Fibroblast of skin of scalp (primary cell): ENCODE measurements at regions not wholly inside any gene's neighbourhood (a gene's known extent, or its start where the extent isn't known, plus 50 kb on each side); places are given as distances from the start of the nearest gene placed in this dataset.
A peak's percentile ranks its signal among the peaks of the same experiment; 100 is the strongest.
"Not testable (repeated sequence)": the region's sequence is repeated elsewhere in the genome, so short reads cannot be mapped to it uniquely, and the experiment has no call there.

ENCODE experiments used
- DNase-seq: peaks from one replicate; pipeline ENCODE4 v3.0.0-alpha.2; 2013

DNA sequence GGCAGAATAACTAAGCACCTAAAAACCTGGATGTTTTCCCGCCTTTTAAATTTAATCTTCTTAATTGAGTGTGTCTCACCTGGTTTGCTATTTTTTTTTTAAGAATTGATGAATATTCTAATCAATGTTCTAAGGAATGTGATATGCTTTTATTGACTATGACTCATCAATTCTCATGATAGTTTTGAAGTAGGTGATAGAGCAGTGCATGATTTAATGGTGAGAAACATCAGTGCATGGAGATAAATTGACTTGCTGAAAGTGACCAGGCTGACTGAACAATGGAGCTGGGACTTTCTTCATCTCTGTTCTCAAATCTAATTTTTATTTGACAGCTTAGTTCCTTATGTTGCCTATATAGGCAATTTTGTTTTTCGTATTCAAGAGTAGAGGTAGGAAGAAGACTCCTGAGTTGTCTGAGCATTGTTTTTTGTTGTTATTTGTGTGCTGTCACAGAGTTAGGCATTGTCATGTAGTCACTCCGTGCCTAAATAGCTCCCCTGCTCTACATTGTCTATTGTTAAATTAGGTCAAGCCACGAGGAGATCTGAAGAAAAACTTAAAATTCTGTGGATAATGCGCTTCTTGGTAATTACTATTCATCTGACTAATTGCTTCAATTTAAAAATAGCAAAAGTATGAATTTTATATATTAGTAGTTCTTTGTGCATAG, 59.0 kb upstream of the NUTM2F start:
- not testable (repeated sequence) for DNase-seq

DNA sequence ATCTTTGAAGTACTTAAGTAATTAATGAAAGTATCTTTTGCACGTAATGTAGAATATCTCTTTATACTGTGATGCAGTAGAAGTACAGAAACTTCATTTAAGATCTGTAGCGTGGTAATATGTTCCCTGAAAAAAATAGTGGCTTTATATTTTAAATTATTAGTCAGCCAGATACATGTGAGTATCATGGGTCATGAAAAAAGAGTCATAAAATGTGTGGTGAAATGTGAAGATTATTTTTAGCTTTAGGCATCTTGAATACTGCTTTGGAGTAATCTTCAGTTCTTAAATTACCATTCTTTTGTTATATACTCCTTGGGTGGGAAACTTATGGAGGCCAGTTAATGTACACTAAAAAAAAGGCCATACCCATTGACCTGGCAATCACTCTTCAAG, 59.6 kb upstream of the NUTM2F start:
- not testable (repeated sequence) for DNase-seq

DNA sequence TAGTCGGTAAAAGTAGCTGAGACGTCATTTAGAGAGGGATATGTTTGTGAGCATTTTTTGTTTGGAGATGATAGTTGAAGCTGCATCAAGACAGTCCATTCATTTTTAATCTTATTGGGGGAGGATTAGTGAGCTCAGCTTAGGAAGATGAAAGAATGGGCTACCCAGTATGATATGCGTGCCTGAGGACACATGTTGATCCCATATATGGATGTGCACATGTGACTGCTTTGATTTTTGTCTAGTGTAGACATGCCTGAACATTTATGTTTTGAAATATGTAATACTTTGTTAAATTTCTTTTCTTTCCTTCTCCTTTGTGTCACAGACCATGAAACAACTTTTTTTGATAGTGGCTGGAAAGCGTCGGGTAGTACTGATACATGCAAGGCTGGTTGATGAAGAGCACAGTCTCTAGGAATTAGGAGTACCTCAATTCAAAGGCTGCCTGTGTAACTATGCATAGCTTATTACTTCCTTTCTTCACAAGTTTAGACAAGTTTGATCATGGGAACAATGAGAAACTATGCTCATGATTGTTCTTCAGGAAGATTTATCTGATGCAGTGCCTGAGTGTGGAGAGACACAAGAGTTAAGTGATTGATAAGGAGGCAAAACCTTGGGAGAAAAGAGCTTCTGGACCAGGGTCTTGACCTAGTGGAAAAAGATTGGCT, 62.1 kb upstream of the NUTM2F start:
- DNase-seq: not testable (repeated sequence)

DNA sequence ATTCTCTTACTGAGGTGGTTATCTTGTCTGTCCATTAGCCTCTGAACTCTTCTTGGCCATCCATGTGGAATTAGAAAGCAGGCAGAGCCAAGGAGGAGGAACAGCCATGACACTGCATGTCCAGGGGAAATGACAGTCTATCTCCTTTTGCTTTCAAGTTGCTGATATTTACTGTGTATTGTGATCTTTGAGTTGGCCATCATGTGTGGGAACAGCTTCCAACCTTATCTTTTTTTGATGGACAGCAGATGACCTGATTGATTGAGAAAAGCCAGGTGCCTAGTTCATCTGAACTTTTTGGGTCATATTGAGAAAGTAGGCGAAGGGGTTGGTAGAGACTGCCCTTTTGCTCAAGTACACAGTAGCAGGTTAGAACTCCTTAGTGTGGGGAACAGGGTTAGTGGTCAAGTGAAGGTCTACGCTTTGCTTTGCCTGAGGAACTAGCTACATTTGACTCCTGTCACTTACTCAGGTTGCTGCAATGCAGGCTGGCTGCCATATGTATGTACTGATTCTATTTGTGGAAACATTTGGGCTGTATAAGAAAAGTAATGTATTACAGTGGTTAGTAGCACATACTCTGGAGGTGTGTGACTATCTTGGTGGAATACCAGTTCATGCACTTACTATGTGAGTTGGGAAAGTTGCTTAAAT, 64.7 kb upstream of the NUTM2F start:
- DNase-seq: not testable (repeated sequence)

DNA sequence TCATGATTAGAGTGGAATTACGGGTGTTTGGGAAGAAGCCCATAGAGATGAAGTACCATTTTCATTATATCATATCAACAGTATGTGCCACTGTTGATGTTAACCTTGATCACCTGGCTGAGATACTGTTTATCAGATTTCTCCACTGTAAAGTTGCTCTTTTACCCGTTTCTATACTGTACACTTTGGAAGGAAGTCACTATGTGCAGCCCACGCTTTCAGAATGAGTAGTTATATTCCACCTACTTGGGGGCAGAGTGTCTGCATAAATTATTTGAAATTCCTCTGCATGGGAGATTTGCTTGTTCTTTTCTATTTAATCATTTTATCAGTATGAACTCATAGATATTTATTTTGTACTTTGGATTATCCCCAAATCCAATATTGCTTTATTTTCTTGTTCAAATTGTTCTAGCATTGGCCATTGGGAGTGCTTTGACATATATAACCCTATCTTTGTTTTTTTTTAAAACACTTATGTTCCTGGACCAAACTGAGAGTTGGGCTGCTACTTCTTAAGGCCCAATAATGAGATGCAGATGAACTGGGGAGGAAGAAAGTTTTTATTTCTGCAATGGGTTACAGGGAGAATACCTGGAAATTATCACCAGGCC, 69.4 kb upstream of the NUTM2F start:
- DNase-seq: not testable (repeated sequence)

DNA sequence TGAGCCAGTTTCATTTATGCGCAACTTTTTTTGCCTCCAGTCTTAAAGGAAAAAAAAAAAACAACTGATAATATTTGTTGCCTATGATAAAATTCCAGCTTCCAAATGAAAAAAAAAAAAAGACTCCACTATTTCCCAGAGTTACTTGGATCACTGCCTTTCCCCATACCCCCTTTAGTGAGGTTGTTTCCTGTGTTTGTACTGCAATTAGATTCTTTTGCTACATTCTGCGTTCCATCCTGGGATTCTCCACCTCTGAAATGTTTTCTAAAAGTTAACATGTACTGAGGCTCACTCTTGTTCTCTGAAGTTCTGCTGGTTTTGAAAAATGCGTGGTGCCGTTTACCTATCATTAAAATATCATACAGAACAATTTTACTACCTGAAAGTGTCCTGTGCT, 72.0 kb upstream of the NUTM2F start:
- not testable (repeated sequence) for DNase-seq

DNA sequence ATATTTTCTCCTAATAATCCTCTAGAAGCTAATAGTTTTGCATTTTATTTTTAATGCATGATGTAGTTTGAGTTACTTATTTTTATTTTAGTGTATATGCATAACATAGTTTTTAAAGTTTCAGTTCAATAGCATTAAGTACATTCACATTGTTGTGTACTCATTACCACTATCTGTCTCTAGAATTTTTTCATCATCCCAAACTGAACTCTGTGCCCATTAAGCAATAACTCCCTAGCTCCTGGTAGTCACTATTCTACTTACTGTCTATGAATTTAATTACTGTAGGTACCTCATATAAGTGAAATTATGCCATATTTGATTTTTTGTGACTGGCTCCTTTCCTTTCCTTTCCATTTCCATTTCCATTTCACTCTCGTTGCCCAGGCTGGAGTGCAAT, 74.4 kb upstream of the NUTM2F start:
- not testable (repeated sequence) for DNase-seq

DNA sequence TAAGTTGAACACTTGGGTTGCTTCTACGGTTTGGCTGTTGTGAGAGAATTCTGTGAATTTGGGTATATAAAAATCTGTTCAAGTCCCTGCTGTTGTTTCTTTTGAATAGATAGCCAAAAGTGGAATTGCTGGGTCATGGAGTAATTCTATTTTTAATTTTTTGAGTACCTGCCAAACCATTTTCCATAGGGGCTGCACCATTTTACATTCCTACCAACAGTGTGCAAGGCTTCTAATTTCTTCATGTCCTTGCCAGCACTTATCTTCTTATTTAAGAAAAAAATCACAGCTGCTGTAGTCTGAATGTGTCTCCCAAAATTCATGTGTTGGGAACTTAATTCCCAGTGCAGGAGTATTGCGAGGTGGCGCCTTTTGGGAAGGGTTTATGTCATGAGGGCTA, 75.1 kb upstream of the NUTM2F start:
- DNase-seq: peak; percentile 53

DNA sequence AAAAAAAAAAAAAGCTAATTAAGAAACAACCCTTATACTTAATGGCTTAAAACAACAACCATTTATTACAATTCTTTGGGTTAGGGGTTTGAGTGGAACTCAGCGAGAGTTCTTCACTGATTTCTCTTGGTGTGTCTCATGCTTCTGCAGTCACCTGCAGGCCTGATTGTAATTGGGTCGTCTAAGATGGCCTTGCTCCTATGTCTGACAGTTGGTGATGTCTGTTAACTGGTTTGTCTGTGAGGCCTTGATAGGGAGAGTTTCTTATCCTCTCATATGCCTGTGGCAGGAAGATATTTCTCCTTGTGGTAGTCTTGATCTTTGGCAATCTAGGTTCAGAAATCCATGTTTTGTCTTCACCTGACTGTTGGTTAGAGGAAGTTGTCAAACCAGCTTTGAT, 85.2 kb upstream of the NUTM2F start:
- DNase-seq: not testable (repeated sequence)

DNA sequence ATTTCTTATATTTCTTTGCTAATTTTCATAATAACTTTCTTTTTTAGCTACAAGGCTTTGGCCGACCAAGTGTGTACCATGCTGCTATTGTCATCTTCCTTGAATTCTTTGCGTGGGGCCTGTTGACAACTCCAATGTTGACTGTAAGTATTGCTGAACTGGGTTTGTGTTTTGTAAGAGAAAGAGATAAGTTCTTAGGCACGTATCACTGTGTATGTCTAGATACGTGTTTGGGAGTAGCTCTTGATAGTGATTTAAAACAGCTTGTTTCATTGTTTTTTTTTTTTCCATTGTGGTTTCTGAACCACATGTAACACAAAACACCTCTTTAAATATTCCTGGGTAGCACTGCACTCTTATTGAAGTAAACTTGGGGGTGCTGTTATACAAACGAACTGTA, 86.7 kb upstream of the NUTM2F start:
- not testable (repeated sequence) for DNase-seq

DNA sequence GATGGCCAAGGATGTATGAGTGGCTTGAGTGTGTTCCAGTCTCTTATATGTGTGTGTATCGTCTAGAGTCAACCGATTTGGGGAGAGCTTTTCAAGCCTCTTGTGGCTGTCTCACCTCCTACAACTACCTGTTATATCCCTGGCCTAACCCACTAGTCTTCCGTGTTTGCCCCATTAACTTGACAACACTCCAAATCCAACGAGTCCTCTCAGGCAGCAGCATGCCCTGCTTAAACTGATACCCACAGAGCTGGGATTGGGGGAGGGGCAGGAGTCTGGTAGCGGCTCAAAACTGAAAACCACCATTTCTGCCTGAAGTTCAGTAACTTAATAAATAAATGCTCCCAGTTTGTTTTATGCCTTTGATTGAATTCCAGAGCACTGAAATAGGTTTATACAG, 91.7 kb upstream of the NUTM2F start:
- not testable (repeated sequence) for DNase-seq

DNA sequence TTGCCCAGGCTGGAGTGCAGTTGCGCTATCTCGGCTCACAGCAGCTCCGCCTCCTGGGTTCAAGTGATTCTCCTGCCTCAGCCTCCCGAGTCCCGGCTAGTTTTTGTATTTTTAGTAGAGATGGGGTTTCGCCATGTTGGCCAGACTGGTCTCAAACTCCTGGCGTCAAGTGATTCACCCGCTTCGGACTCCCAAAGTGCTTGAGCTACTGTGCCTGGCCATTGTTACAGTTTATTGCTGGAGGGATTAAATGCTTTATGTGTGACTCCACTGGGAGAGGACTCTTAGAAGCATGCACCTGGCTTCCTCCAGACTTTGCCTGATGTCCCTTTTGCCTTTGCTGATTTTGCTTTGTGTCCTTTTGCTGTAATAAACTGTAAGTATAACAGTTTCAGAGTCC, 93.5 kb upstream of the NUTM2F start:
- not testable (repeated sequence) for DNase-seq

DNA sequence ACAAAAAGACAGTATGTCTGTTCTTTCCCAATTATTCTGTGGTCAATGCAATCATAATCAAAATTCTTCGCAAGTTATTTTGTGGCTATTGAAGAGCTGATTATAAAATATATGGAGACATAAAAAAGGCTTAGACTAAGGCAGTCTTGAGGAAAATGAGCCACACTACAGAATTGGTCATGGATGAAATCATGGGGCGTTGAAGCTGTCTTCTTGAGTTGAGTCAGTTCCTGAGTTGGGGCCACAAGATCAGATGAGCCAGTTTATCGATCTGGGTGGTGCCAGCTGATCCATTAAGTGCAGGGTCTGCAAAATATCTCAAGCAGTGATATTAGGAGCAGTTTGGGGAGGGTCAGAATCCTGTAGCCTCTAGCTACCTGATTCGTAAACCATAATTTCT, 96.9 kb upstream of the NUTM2F start:
- not testable (repeated sequence) for DNase-seq

DNA sequence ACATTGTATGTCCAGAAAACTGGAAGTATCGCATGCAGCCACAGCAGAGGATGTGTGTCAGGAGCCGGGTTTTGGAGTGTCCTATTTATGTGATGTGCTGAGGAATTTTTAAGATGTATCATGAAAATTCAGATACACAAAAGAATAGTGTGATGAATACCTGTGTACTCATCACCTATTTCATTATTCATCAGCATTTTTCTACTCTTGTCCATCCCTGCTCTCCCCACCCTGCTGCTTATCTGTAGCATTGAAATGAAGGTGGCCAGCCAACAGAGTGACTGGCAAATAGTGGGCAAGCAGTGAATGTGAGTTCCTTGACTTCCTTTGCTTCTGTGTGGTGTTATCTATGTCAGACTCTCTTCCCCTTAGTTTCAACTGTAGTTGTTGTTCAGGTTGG, 108.7 kb upstream of the NUTM2F start:
- not testable (repeated sequence) for DNase-seq

DNA sequence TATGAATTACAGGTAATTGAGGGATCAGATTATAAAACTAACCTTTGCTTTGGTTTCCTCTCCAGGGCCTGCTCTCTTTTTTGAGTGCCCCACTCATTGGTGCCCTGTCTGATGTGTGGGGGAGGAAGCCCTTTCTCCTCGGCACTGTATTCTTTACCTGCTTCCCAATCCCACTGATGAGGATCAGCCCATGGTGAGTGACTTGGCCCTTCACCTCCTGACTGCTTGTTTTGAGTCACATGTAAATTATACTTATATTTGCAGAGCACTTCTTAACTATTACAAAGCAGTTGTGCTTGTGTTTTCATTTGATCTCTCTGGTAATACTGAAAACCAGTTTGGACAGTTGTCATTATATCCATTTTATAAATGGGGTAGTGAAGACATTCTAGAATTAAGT, 109.9 kb upstream of the NUTM2F start:
- not testable (repeated sequence) for DNase-seq

DNA sequence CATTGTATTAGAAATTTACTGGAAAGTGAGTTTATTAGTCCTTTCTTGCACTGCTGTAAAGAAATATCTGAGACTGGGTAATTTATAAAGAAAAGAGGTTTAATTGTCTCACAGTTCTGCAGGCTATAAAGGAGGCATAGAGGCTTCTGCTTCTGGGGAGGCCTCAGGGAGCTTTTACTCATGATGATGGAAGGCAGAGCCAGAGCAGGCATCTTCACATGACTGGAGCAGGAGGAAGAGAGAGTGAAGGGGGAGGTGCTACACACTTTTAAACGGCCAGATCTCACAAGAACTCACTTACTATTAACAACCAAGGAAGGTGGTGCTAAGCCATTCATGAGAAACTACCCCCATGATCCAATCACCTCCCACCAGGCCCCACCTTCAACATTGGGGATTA, 112.7 kb upstream of the NUTM2F start:
- DNase-seq: not testable (repeated sequence)

DNA sequence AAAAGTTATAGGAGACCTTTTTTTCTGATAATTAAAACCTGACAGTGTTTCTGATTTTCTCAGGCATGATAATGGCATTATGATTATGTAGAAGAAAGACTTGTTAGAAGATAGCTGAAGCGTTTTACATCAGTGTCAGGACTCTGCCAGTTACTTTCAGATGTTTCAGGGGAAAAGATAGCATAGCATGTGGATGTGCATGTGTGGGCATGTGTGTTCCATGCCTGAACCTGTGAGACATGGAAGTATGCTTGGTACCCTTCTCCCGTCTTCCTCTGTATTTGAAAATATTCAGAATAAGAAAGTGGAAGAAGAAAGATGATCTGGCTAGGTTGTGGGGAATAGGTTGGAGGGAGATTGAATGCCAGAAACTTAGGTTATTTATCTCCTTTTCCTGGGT, 113.1 kb upstream of the PCAT7 start:
- no peak for DNase-seq

DNA sequence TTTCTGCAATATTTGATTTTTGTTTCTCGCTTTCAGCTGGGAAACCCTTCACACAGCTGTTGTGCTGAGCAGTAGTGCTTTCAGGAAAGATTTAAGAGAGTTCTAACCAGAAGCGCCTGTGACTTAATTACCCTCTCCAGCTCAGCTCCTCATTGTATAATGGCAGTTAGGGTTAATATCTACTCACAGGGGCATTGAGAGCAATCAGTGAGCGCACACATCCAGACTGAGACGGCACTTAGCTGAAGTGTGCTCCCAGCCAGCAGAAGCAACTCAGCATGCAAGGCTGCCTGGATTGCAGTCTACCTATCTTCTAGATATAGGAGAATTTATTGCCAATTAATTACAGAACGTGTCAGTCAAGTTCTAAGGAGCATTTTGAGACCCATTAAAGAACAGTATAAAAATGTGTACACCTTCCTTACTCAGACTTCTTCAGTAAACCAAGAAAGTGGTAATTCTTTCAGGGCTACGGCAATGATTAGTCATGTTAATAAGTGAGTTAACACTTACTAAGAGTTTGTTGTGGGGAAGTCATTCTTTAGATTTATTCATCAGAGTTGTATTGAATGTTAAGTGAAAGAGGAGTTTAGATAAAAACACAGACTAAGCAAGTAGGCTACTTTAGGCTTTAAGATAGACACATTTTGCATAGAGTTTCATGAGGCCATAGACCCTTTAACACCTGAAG, 111.7 kb upstream of the PCAT7 start:
- no peak for DNase-seq

DNA sequence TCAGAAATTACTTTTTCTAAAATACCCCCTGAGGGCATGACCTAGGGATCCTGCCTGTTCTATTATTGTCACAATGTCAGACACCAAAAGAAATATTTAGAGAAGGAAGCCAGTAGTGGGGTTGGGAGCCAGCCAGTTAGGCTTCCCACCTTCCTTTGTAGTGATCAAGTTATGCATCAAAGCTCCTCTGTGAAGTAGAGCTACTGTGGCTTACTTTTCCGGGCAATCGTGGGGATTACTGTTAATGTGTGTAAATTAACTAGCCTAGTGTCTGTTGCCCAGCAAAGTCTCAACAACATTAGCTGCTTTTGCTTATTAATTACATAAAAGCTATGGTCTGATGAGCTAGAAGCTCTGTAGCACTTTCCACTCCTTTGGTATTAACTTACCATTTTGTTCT, 109.0 kb upstream of the PCAT7 start:
- no peak for DNase-seq

DNA sequence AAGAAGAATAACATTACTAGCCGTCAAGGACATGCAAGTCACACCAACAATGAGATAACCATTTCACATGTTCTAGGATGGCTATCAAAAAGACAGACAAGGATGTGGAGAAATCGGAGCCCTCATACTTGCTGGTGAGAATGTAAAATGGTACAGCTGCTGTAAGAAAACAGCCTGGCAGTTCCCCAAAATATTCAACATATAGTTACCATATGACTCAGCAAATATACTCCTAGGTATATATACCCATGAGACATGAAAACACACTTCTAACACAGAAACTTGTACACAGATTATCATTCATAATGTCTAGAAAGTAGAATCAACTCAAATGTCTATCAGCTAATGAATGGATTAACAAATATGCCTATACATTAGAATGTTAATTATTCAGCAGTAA, 105.4 kb upstream of the PCAT7 start:
- no peak for DNase-seq

DNA sequence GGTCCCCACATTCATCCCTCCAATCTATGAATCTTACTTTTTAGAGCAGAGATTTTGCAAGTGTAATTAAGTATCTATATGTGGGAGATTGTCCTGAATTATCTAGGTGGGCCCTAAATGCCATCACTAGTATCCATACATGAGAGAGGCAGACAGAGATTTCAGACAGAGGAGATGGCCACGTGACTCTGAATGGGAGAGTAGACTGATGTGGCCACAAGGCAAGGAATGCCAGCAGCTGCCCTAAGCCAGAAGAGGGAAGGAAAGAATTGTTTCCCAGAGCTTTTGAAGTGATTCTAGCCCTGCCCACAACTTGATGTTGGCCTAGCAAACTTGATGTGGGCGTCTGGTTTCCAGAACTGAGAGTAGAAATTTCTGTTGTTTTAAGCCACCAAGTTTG, 90.1 kb upstream of the PCAT7 start:
- DNase-seq: no peak

DNA sequence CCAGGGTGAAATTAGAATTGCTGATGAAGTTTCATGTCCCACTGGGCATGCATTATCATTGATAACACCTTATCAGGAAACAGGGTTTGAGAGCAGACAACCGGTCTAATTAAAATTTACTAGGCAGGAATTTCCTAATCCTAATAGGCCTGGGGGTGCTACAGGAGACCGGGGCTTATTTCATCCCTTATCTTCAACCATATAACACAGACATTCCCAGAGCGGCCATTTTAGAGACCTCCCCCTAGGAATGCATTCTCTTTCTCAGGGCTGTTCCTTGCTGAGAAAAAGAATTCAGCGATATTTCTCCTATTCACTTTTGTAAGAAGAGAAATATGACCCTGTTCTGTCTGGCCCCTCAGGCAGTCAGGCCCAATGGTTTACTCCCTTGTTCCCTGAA, 82.8 kb upstream of the PCAT7 start:
- DNase-seq: not testable (repeated sequence)

DNA sequence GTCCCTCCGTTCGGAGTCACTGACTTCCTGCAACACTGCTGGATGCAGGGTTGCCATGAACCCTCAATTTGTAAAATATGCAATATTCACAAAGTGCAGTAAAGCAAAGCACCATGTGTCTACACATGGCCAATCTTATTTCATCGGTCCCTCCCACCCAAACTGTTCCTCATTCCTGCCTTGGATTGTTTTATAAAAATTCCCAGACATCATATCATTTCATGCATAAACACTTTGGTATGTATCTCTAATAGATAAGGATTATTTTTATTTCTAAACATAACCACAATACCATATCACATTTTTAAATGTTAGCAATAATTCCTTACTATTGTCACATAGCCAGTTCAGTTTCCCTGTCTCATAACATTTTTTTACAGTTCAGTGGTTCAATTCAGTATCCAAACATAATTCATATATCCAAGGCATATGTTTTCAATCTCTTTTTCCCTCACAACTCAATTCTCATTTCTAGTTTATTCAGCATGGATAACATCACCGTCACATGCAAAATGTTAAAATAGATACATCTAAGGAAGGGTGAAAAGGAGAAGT, 82.0 kb upstream of the PCAT7 start:
- DNase-seq: peak; percentile 63
